Stimulated activated effector memory CD8-positive, alpha-beta T cell treated with anti-CD3 and anti-CD28 coated beads, Interleukin-12 subunit alpha, Interleukin-12 subunit beta, amount 100 ng/mL, for 72 hours (primary cell): ENCODE measurements at regions not wholly inside any gene's neighbourhood (a gene's known extent, or its start where the extent isn't known, plus 50 kb on each side); places are given as distances from the start of the nearest gene placed in this dataset.

ENCODE experiments used
- ATAC-seq: fragments of 150-1000 bp; cut with Tn5 transposase; 2 replicates; pipeline ENCODE4 v1.10.0; 2021
- DNase-seq, 2 donors: peaks; one replicate each; pipeline ENCODE4 v3.0.0; 2021 to 2022; ENCODE audit warnings: low spot score in 2 of 2
- H3K27ac Mint-ChIP-seq: one replicate; pipeline ENCODE4 v1.8.0; 2022; ENCODE audit warnings: mild to moderate bottlenecking, mixed read lengths
- H3K36me3 Mint-ChIP-seq: one replicate; pipeline ENCODE4 v1.8.0; 2022; ENCODE audit warnings: mild to moderate bottlenecking, mixed read lengths
- H3K4me1 Mint-ChIP-seq: one replicate; pipeline ENCODE4 v1.8.0; 2022; ENCODE audit warnings: mixed read lengths
- H3K4me3 Mint-ChIP-seq: one replicate; pipeline ENCODE4 v1.8.0; 2022; ENCODE audit warnings: mild to moderate bottlenecking, mixed read lengths
- H3K9me3 Mint-ChIP-seq: one replicate; pipeline ENCODE4 v1.8.0; 2022; ENCODE audit warnings: mixed read lengths

- Mint-ChIP-seq H3K27ac (no peak overlapping the region), H3K9me3 (no peaks in the 10 kb centered on the region), H3K36me3 (no peaks in the 10 kb centered on the region), H3K4me1 (peaks cover 40% of the 10 kb centered on the region), H3K4me3 (no peak overlapping the region)
- DNase-seq (no peak), ATAC-seq (no peak)
Measured at GRCh38 chrX:9164086-9164485, 130.2 kb upstream of the FAM9B start.

- peaks cover 40% of the 10 kb centered on the region for H3K4me1 Mint-ChIP-seq
- peak overlapping the region; percentile 4 for H3K27ac Mint-ChIP-seq
- ATAC-seq, result no peak
- no peaks in the 10 kb centered on the region for H3K36me3 Mint-ChIP-seq
- H3K9me3 Mint-ChIP-seq, result no peaks in the 10 kb centered on the region
- DNase-seq, result no peak
- H3K4me3 Mint-ChIP-seq, result no peak overlapping the region
Measured at GRCh38 chrX:9164533-9165426, 130.9 kb upstream of the FAM9B start.

DNA sequence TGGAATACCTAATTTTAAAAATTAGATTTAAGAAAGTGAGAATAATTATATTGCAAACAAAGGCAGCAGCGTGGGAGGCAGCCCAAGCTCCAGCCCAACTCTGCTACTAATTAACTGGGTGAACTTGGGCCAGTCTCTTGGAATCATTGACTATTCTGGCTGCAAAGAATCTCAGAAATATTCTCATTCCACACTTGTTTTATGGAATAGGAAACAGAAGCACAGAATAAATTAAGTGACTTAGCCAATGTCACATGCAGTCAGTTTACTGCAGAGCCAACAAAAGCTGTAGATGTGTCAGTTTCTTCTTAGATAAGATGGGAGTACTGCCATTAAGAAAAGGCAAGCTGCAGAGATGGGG, 132.6 kb upstream of the FAM9B start:
- no peak for ATAC-seq
- Mint-ChIP-seq H3K36me3 (no peaks in the 10 kb centered on the region), H3K4me3 (no peak overlapping the region), H3K4me1 (peaks cover 29% of the 10 kb centered on the region), H3K27ac (no peak overlapping the region), H3K9me3 (no peaks in the 10 kb centered on the region)
- no peak for DNase-seq

DNA sequence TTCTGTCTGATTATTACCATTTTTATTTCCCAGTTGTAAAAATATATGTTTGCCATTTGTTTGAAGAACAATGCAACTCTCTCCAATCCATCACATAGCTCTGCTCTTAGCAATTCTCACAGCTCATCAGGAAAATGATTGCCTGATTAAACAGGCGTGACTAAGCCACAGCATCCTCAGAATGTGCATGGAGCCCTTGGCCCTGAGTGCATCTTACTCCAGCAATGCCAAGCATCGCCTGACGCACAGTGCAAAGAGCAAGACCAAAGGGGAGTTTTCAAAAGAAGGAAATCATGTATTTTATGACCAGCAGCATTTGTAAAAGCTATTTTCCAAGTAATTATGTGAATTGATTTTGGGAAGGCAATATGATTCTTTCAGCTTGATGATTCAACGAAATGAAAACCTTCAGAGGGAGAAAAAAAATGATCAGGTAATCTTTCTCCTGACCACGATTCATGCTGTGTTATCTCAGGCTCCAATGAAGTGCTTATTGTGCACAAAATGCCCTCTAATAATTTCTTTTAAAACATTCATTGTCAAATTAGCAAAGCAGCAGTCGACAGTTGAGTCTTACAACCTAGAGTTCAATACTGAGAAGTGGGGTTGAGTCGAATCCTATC, 138.0 kb upstream of the FAM9B start:
- no peaks in the 10 kb centered on the region for H3K36me3 Mint-ChIP-seq
- H3K4me3 Mint-ChIP-seq, result no peak overlapping the region
- H3K4me1 Mint-ChIP-seq, result no peaks in the 10 kb centered on the region
- no peak overlapping the region for H3K27ac Mint-ChIP-seq
- no peaks in the 10 kb centered on the region for H3K9me3 Mint-ChIP-seq
- no peak for ATAC-seq
- DNase-seq, result no peak

DNA sequence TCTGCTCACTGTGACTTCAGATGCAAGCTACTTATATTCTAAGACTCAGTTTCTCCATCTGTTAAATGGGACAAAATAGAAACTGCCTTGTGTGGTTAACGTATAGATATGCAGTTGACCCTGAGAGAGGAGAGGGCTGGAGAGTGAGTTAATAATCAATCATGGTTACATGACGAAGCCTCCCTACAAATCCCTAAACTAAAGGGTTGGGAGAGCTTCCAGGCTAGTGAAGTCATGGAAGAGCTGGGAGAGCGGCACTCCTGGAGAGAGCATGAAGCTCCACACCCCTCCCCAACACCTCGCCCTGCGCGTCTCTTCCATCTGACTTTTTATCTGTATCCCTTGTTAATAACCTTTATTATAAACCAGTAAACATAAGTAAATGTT, 138.5 kb upstream of the FAM9B start:
- Mint-ChIP-seq H3K4me3 (no peak overlapping the region), H3K9me3 (no peaks in the 10 kb centered on the region), H3K36me3 (no peaks in the 10 kb centered on the region), H3K27ac (no peak overlapping the region), H3K4me1 (no peaks in the 10 kb centered on the region)
- DNase-seq (no peak), ATAC-seq (no peak)

DNA sequence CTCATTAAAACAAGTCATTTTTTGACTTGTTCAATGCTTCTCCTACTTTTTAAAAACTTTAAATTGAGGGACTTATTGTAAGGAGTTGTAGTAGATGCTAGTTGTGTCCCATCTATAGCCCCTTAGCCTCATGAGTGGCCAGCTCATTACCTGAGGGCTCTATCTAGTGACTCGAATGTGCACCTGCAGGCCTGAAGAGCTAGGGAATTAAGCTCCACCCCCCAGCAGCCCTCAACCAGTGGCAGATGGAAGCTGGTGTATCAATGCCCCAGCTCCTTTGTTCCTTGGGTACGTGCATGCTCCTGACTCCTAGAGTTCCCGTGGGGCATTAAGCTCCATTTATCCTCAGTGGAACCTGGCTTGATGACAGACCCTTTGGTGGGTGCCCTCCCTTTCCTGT, 146.7 kb upstream of the FAM9B start:
- DNase-seq (no peak), ATAC-seq (no peak)
- H3K4me1 Mint-ChIP-seq, result no peaks in the 10 kb centered on the region
- H3K9me3 Mint-ChIP-seq, result no peaks in the 10 kb centered on the region
- no peaks in the 10 kb centered on the region for H3K36me3 Mint-ChIP-seq
- no peak overlapping the region for H3K4me3 Mint-ChIP-seq
- no peak overlapping the region for H3K27ac Mint-ChIP-seq

- no peaks in the 10 kb centered on the region for H3K4me1 Mint-ChIP-seq
- H3K27ac Mint-ChIP-seq, result no peak overlapping the region
- no peaks in the 10 kb centered on the region for H3K36me3 Mint-ChIP-seq
- H3K9me3 Mint-ChIP-seq, result no peaks in the 10 kb centered on the region
- ATAC-seq (no peak), DNase-seq (no peak)
- no peak overlapping the region for H3K4me3 Mint-ChIP-seq
Measured at GRCh38 chrX:9182041-9182440, 148.1 kb upstream of the FAM9B start.

GRCh38 chrX:9183481-9183880, 149.6 kb upstream of the FAM9B start:
- H3K36me3 Mint-ChIP-seq, result no peaks in the 10 kb centered on the region
- H3K4me1 Mint-ChIP-seq, result no peaks in the 10 kb centered on the region
- no peaks in the 10 kb centered on the region for H3K9me3 Mint-ChIP-seq
- H3K4me3 Mint-ChIP-seq, result no peak overlapping the region
- ATAC-seq (no peak), DNase-seq (no peak)
- H3K27ac Mint-ChIP-seq, result no peak overlapping the region

DNA sequence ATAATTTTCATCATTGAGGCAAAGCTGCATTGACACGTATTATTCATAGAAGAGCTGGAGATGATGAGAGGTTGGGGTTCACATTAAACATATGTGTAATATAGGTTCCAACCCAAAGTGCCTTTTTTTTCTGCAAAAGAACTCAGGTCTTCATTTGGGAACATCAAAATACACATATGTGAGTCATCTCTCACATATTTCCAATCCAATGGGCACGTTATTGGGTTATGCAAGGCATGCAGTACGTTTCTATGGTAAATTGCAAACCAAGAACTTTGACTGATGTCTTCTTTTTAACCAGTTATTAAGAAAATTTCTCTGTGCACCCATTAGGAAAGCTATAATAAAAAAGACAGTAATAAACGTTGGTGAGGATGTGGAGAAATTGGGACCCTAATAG, 150.3 kb upstream of the FAM9B start:
- Mint-ChIP-seq H3K9me3 (no peaks in the 10 kb centered on the region), H3K4me1 (no peaks in the 10 kb centered on the region), H3K27ac (no peak overlapping the region), H3K36me3 (no peaks in the 10 kb centered on the region), H3K4me3 (no peak overlapping the region)
- no peak for DNase-seq
- ATAC-seq, result no peak

DNA sequence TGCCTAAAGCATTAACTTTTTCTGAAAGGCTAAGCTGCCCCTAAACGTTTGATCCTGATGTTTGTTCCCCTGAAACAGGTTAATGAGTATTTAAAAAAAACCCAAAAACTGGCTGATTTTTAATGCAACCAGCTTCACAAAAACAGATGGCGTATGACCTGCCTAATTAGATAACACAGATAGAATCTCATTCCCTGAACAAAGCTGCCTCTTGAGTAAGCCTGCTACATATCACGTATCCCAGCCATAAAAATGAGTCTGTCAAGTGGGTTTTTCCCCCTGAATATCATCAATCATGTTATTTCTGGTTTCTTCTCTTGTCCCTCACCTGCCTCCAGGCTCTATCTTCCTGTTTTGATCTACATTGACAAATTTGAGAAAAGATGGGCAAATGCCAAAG, 154.2 kb upstream of the FAM9B start:
- no peaks in the 10 kb centered on the region for H3K36me3 Mint-ChIP-seq
- no peak for DNase-seq
- no peak overlapping the region for H3K4me3 Mint-ChIP-seq
- ATAC-seq, result no peak
- H3K27ac Mint-ChIP-seq, result no peak overlapping the region
- no peaks in the 10 kb centered on the region for H3K9me3 Mint-ChIP-seq
- no peaks in the 10 kb centered on the region for H3K4me1 Mint-ChIP-seq

- no peak overlapping the region for H3K4me3 Mint-ChIP-seq
- no peaks in the 10 kb centered on the region for H3K4me1 Mint-ChIP-seq
- no peak overlapping the region for H3K27ac Mint-ChIP-seq
- H3K36me3 Mint-ChIP-seq, result no peaks in the 10 kb centered on the region
- ATAC-seq (no peak), DNase-seq (no peak)
- no peaks in the 10 kb centered on the region for H3K9me3 Mint-ChIP-seq
Measured at GRCh38 chrX:9189286-9189685, 155.4 kb upstream of the FAM9B start.

- H3K4me3 Mint-ChIP-seq, result no peak overlapping the region
- no peak overlapping the region for H3K27ac Mint-ChIP-seq
- H3K36me3 Mint-ChIP-seq, result no peaks in the 10 kb centered on the region
- DNase-seq (no peak), ATAC-seq (no peak)
- no peaks in the 10 kb centered on the region for H3K9me3 Mint-ChIP-seq
- H3K4me1 Mint-ChIP-seq, result peaks cover 10% of the 10 kb centered on the region
Measured at GRCh38 chrX:9191392-9191791, 157.5 kb upstream of the FAM9B start.

DNA sequence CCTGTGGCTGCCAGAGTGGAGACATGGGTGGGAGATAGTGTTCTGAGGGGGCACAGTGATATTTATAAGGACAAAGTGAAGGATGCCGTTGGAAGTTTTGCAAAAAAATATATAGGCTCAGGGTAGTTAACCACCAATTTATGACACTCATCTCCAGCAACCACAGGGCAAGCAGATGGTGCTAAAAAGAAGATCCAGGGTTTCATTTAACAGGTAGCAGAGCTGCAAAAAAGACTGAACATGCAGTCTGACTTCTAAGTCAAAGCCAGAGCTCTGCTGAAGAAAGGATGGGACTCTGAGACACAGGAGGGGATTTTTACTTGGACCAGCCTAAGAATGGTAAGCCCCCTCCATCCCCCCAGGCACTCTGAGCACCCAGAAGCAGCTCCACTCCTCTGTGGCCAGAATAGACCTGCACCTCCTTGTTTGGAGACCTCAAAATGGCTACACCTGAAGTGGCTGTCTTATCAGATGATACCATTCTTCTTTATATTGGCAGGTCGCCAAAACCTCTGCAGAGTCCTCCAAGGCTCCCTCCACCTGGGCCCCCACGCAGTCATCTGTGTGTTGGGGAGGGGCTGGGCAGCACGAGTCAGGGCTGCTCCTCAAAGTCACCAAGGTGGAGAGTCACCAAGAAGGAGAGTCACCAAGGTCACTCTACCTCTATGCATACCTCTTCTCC, 161.4 kb upstream of the FAM9B start:
- no peak overlapping the region for H3K27ac Mint-ChIP-seq
- DNase-seq (no peak), ATAC-seq (no peak)
- no peaks in the 10 kb centered on the region for H3K9me3 Mint-ChIP-seq
- H3K4me3 Mint-ChIP-seq, result no peak overlapping the region
- H3K4me1 Mint-ChIP-seq, result peaks cover 10% of the 10 kb centered on the region
- no peaks in the 10 kb centered on the region for H3K36me3 Mint-ChIP-seq

DNA sequence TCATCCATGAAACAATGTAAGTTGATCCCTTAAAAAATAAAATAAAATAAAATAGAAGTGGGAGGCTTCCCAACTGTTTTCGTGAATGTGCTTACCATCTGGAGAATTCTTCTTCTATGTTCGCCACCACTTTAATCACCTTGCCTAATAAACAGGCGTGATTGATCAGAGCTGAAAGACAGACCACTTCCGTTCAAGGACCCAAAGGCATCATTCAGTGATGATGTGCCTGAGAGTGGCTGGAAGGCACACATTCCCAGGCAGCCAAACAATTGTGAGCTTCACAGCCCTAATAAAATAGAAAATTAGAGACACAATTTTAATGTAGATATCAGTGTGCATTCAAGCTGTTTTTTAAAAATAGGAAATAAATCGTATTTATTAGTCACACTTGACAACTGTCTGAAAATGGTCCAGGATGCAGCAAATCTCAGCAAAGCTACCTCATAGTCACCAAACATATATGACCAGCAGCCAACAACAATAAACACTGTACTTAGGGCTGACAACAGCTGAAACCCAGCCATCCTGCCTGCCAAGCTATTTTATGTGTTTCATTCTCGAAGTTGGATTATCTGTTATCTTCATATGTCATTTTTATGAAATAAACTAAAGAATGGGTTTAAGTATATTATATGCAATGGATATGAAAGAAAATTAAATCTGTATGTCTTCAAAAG, 163.2 kb upstream of the FAM9B start:
- Mint-ChIP-seq H3K36me3 (no peaks in the 10 kb centered on the region), H3K9me3 (no peaks in the 10 kb centered on the region), H3K4me3 (no peak overlapping the region), H3K27ac (no peak overlapping the region), H3K4me1 (peaks cover 10% of the 10 kb centered on the region)
- DNase-seq (no peak), ATAC-seq (no peak)

- H3K27ac Mint-ChIP-seq, result no peak overlapping the region
- ATAC-seq (peak; percentile 66), DNase-seq (no peak)
- no peaks in the 10 kb centered on the region for H3K9me3 Mint-ChIP-seq
- no peak overlapping the region for H3K4me3 Mint-ChIP-seq
- H3K4me1 Mint-ChIP-seq, result peaks cover 20% of the 10 kb centered on the region
- no peaks in the 10 kb centered on the region for H3K36me3 Mint-ChIP-seq
Measured at GRCh38 chrX:9204560-9204959, 170.6 kb upstream of the FAM9B start.
